HepG2 (cell line): ENCODE measurements at regions not wholly inside any gene's neighbourhood (a gene's known extent, or its start where the extent isn't known, plus 50 kb on each side); places are given as distances from the start of the nearest gene placed in this dataset.

Source experiments
- ATAC-seq: fragments of 200-7000 bp; cut with Tn5 transposase; 3 replicates; pipeline ENCODE4 v1.9.1; 2020; ENCODE audit warnings: mild to moderate bottlenecking, moderate library complexity
- BruUV-seq: library from RNA; stranded (reverse); fragments of 400-500 nt; replicated peaks from 2 replicates; lab custom pipeline; 2021; lab: Mats Ljungman, UMichigan
- CTCF ChIA-PET: fragments of 300-600 bp; formaldehyde crosslinking; extraction: SDS; loops from one replicate; lab custom pipeline; 2021; ENCODE audit warnings: low total read pairs, inconsistent platforms, low intra/inter-chr PET ratio; lab: Yijun Ruan, JAX
- POLR2A ChIA-PET: fragments of 350-600 bp; sonication (Branson Sonifier 250); formaldehyde crosslinking; loops from one replicate; lab custom pipeline; 2020; ENCODE audit warnings: antibody characterized with exemption, inconsistent platforms; lab: Yijun Ruan, JAX
- DNase-seq: peaks from one replicate; pipeline ENCODE4 v3.0.0-alpha.2; 2015; ENCODE audit warnings: low spot score
- FAIRE-seq: peaks from 3 replicates; lab custom pipeline; 2011; peaks lifted over from hg19 to GRCh38; lab: Jason Lieb, UNC
- H2AFZ ChIP-seq: one replicate; pipeline ENCODE4 v1.6.1; 2011; ENCODE audit warnings: low read length, inconsistent platforms
- H3K27ac ChIP-seq: fragments of 300-600 bp; 3 replicates; pipeline ENCODE4 v1.8.0; 2011; ENCODE audit warnings: mixed run types, mild to moderate bottlenecking, mixed read lengths, low read length, inconsistent platforms; ENCODE audit not compliant: insufficient read depth; ENCODE audit errors: extremely low read length
- H3K27me3 ChIP-seq, 2 experiments: fragments of 200-600 bp in 1 of 2; 2 replicates in 1 of 2; 3 replicates in 1 of 2; pipeline versions ENCODE4 v1.6.0 to v1.8.0; 2011; ENCODE audit warnings: low read length in 2 of 2, mild to moderate bottlenecking in 2 of 2, moderate library complexity in 2 of 2, inconsistent platforms in 1 of 2; ENCODE audit not compliant: insufficient read depth in 2 of 2, control insufficient read depth in 1 of 2
- H3K36me3 ChIP-seq, 2 experiments: fragments of 200-600 bp in 1 of 2; replicated peaks in 1 of 2; 2 replicates in 1 of 2; 3 replicates in 1 of 2; pipeline versions ENCODE4 v1.5.1 to v1.8.0; 2011; ENCODE audit warnings: low read length in 2 of 2, inconsistent platforms in 1 of 2; ENCODE audit not compliant: insufficient read depth in 2 of 2, control insufficient read depth in 1 of 2
- H3K4me1 ChIP-seq: 2 replicates; pipeline ENCODE4 v1.5.1; 2012; ENCODE audit warnings: low read length, inconsistent platforms; ENCODE audit not compliant: insufficient read depth
- H3K4me2 ChIP-seq: 2 replicates; pipeline ENCODE4 v1.6.0; 2011; ENCODE audit warnings: low read depth, low read length, inconsistent platforms
- H3K4me3 ChIP-seq, 3 experiments: fragments of 200-600 bp in 1 of 3; sonication (generic), shearing (Covaris generic) in 1 of 3; replicated peaks in 1 of 3; 2 replicates each; pipeline ENCODE4 v1.5.1; 2011 to 2016; ENCODE audit warnings: low read length in 3 of 3, inconsistent platforms in 2 of 3, low read depth in 2 of 3, mild to moderate bottlenecking in 2 of 3, control low read depth in 1 of 3, mixed read lengths in 1 of 3; ENCODE audit not compliant: insufficient read depth in 1 of 3
- H3K79me2 ChIP-seq: one replicate; pipeline ENCODE4 v1.6.1; 2011; ENCODE audit warnings: low read length, inconsistent platforms; ENCODE audit not compliant: insufficient read depth
- H3K9ac ChIP-seq: 2 replicates; pipeline ENCODE4 v1.6.0; 2011; ENCODE audit warnings: mild to moderate bottlenecking, low read depth, low read length, inconsistent platforms; ENCODE audit not compliant: insufficient read depth
- H3K9me3 ChIP-seq: 2 replicates; pipeline ENCODE4 v1.5.1; 2012; ENCODE audit warnings: mild to moderate bottlenecking, low read length
- H4K20me1 ChIP-seq: 2 replicates; pipeline ENCODE4 v1.6.0; 2011; ENCODE audit warnings: inconsistent platforms, mild to moderate bottlenecking, low read length, moderate library complexity; ENCODE audit not compliant: insufficient read depth
- ISX ChIP-seq: sonication (generic); formaldehyde crosslinking; conservative IDR thresholded peaks from 2 replicates; pipeline ENCODE4 v1.5.0; 2020; ENCODE audit warnings: missing genetic modification reagents
- MEIS1 ChIP-seq: sonication (generic); formaldehyde crosslinking; IDR thresholded peaks from 2 replicates; pipeline ENCODE4 v1.9.0; 2021; ENCODE audit warnings: mild to moderate bottlenecking, missing genetic modification reagents, moderate library complexity, borderline replicate concordance
- SCMH1 ChIP-seq: sonication (generic); formaldehyde crosslinking; IDR thresholded peaks from 2 replicates; pipeline ENCODE4 v1.9.0; 2021; ENCODE audit warnings: missing genetic modification reagents, mild to moderate bottlenecking, borderline replicate concordance
- STAG1 ChIP-seq: sonication (generic); formaldehyde crosslinking; IDR thresholded peaks from 2 replicates; pipeline ENCODE4 v1.4.0; 2020; ENCODE audit warnings: missing genetic modification reagents
- TBP ChIP-seq: sonication (generic); formaldehyde crosslinking; IDR thresholded peaks from 2 replicates; pipeline ENCODE4 v1.5.0; 2020; ENCODE audit warnings: missing genetic modification reagents
- ZNF383 ChIP-seq: sonication (generic); formaldehyde crosslinking; IDR thresholded peaks from 2 replicates; pipeline ENCODE4 v1.4.0; 2020; ENCODE audit warnings: missing genetic modification reagents, mild to moderate bottlenecking, borderline replicate concordance
- WGBS: methylation state at CpG from one replicate; pipeline ENCODE4 v1.1.6; 2017; ENCODE audit warnings: low lambda C conversion rate; 5-methylcytosine and 5-hydroxymethylcytosine counted together
- in situ Hi-C: cut with HindIII; loops from 2 replicates; pipeline ENCODE4 v1.10.0; 2017; ENCODE audit warnings: low pct_unique_long_range_greater_than_20kb; ENCODE audit not compliant: extremely low pct_ligation_motif_present
- intact Hi-C: fragments of 100-400 bp; cut with micrococcal nuclease; formaldehyde crosslinking; loops from one replicate; pipeline ENCODE4 v1.10.0; 2022; ENCODE audit not compliant: unreplicated experiment
- TF ChIP-seq, protein P1 (sequence below): sonication (generic); formaldehyde crosslinking; IDR thresholded peaks from 2 replicates; pipeline ENCODE4 v1.8.0; 2022; ENCODE audit warnings: mild to moderate bottlenecking, missing genetic modification reagents
- TF ChIP-seq, protein P2 (sequence below): sonication (generic); formaldehyde crosslinking; IDR thresholded peaks from 2 replicates; pipeline ENCODE4 v1.5.1; 2020; ENCODE audit warnings: mild to moderate bottlenecking, missing genetic modification reagents, moderate library complexity
- TF ChIP-seq, protein P3 (sequence below): sonication (generic); formaldehyde crosslinking; IDR thresholded peaks from 2 replicates; pipeline ENCODE4 v1.4.0; 2020; ENCODE audit warnings: missing genetic modification reagents
- TF ChIP-seq, protein P4 (sequence below): sonication (generic); formaldehyde crosslinking; IDR thresholded peaks from 2 replicates; pipeline ENCODE4 v1.4.0; 2020; ENCODE audit warnings: missing genetic modification reagents
- TF ChIP-seq, protein P5 (sequence below): sonication (generic); formaldehyde crosslinking; IDR thresholded peaks from 2 replicates; pipeline ENCODE4 v1.5.0; 2020; ENCODE audit warnings: mild to moderate bottlenecking, missing genetic modification reagents, moderate library complexity

DNA sequence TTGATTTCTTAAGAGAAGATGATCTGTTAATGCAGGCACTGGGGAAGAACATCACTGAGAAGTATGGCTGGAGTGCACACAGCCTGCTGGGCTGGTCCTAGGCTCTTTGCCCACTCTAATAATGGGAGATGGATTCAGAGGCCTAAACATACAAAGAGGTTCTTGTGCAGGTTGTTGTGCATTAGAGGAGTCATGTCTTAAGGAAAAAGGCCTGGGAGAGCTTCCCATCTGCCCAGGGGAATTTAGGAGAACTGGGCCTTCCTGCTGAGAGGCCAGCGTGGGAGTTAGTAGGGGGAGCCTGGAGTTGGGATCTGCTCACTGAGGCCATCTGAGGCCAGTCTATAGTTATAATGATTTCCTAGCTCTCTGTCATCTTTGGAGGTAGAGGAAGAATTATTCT lies 126.7 kb downstream of the TLR5 start (continued):
- TF ChIP-seq MEIS1 (no peak), TBP (no peak)
- TF ChIP-seq, protein P1, sequence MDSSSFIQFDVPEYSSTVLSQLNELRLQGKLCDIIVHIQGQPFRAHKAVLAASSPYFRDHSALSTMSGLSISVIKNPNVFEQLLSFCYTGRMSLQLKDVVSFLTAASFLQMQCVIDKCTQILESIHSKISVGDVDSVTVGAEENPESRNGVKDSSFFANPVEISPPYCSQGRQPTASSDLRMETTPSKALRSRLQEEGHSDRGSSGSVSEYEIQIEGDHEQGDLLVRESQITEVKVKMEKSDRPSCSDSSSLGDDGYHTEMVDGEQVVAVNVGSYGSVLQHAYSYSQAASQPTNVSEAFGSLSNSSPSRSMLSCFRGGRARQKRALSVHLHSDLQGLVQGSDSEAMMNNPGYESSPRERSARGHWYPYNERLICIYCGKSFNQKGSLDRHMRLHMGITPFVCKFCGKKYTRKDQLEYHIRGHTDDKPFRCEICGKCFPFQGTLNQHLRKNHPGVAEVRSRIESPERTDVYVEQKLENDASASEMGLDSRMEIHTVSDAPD (CRISPR knock-in tag) = no peak

DNA sequence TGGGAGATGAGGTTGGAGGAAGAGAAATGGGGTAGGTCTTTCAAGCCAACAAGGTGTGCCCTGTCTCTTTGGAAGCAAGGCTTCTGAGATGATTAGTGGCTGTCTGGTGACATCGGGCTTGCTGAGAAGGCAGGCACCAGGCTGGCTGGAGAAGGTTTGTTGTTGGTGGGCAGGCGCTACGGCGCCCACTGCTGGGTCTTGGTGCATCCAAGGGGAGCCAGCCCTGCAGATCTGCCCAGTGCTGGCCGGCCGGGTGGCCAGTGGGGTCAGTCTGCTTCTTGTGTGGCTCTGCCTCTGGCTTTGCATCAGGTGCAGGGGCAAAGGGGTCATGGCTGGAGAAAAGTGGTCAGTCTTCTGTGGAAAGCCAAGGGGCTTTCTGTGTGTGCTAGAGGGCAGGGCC lies 126.2 kb downstream of the TLR5 start:
- FAIRE-seq = no peak
- no peak overlapping the region for H3K9ac ChIP-seq
- no peaks in the 10 kb centered on the region for H4K20me1 ChIP-seq
- H3K79me2 ChIP-seq = no peaks in the 10 kb centered on the region
- DNase-seq = no peak
- H3K27me3 ChIP-seq = peaks cover 0 to 8% of the 10 kb centered on the region in 2 experiments; a peak in 2 of 5 replicates
- 0 out of 2 replicates have a peak, but pooled peaks cover 3% of the 10 kb centered on the region for H3K4me1 ChIP-seq
- no peak overlapping the region for H3K4me2 ChIP-seq
- peak; percentile 81 for ATAC-seq
- BruUV-seq = no TSS peak
- H3K27ac ChIP-seq = no peak overlapping the region
- POLR2A ChIA-PET = no interaction called here
- CTCF ChIA-PET = no interaction called here
- H3K9me3 ChIP-seq = no peaks in the 10 kb centered on the region
- H2AFZ ChIP-seq = no peak overlapping the region
- in situ Hi-C loops = no loop called here
- WGBS = 71% methylated on average over 1 of the region's 6 CpGs
- intact Hi-C loops = no loop called here
- H3K36me3 ChIP-seq = no peaks in the 10 kb centered on the region
- no peak overlapping the region for H3K4me3 ChIP-seq
- TF ChIP-seq, protein P2, sequence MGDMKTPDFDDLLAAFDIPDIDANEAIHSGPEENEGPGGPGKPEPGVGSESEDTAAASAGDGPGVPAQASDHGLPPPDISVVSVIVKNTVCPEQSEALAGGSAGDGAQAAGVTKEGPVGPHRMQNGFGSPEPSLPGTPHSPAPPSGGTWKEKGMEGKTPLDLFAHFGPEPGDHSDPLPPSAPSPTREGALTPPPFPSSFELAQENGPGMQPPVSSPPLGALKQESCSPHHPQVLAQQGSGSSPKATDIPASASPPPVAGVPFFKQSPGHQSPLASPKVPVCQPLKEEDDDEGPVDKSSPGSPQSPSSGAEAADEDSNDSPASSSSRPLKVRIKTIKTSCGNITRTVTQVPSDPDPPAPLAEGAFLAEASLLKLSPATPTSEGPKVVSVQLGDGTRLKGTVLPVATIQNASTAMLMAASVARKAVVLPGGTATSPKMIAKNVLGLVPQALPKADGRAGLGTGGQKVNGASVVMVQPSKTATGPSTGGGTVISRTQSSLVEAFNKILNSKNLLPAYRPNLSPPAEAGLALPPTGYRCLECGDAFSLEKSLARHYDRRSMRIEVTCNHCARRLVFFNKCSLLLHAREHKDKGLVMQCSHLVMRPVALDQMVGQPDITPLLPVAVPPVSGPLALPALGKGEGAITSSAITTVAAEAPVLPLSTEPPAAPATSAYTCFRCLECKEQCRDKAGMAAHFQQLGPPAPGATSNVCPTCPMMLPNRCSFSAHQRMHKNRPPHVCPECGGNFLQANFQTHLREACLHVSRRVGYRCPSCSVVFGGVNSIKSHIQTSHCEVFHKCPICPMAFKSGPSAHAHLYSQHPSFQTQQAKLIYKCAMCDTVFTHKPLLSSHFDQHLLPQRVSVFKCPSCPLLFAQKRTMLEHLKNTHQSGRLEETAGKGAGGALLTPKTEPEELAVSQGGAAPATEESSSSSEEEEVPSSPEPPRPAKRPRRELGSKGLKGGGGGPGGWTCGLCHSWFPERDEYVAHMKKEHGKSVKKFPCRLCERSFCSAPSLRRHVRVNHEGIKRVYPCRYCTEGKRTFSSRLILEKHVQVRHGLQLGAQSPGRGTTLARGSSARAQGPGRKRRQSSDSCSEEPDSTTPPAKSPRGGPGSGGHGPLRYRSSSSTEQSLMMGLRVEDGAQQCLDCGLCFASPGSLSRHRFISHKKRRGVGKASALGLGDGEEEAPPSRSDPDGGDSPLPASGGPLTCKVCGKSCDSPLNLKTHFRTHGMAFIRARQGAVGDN (CRISPR knock-in tag) = peak; percentile 19; the same call in 1 of the 2 replicates
- TF ChIP-seq, protein P3, sequence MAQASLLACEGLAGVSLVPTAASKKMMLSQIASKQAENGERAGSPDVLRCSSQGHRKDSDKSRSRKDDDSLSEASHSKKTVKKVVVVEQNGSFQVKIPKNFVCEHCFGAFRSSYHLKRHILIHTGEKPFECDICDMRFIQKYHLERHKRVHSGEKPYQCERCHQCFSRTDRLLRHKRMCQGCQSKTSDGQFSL (CRISPR knock-in tag) = no peak
- TF ChIP-seq, protein P4, sequence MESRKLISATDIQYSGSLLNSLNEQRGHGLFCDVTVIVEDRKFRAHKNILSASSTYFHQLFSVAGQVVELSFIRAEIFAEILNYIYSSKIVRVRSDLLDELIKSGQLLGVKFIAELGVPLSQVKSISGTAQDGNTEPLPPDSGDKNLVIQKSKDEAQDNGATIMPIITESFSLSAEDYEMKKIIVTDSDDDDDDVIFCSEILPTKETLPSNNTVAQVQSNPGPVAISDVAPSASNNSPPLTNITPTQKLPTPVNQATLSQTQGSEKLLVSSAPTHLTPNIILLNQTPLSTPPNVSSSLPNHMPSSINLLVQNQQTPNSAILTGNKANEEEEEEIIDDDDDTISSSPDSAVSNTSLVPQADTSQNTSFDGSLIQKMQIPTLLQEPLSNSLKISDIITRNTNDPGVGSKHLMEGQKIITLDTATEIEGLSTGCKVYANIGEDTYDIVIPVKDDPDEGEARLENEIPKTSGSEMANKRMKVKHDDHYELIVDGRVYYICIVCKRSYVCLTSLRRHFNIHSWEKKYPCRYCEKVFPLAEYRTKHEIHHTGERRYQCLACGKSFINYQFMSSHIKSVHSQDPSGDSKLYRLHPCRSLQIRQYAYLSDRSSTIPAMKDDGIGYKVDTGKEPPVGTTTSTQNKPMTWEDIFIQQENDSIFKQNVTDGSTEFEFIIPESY (CRISPR knock-in tag) = peak; percentile 30; the same call in 1 of the 2 replicates
- no peak for TF ChIP-seq ZNF383 (CRISPR knock-in tag)
- no peak for TF ChIP-seq SCMH1
- no peak for TF ChIP-seq ISX
- TF ChIP-seq, protein P5, sequence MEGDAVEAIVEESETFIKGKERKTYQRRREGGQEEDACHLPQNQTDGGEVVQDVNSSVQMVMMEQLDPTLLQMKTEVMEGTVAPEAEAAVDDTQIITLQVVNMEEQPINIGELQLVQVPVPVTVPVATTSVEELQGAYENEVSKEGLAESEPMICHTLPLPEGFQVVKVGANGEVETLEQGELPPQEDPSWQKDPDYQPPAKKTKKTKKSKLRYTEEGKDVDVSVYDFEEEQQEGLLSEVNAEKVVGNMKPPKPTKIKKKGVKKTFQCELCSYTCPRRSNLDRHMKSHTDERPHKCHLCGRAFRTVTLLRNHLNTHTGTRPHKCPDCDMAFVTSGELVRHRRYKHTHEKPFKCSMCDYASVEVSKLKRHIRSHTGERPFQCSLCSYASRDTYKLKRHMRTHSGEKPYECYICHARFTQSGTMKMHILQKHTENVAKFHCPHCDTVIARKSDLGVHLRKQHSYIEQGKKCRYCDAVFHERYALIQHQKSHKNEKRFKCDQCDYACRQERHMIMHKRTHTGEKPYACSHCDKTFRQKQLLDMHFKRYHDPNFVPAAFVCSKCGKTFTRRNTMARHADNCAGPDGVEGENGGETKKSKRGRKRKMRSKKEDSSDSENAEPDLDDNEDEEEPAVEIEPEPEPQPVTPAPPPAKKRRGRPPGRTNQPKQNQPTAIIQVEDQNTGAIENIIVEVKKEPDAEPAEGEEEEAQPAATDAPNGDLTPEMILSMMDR = peak; percentile 58
- TF ChIP-seq STAG1 (CRISPR knock-in tag) = peak; percentile 55
